GM19463 (cell line): ENCODE measurements at regions not wholly inside any gene's neighbourhood (a gene's known extent, or its start where the extent isn't known, plus 50 kb on each side); places are given as distances from the start of the nearest gene placed in this dataset.

ENCODE experiments used
- ATAC-seq: cut with Tn5 transposase; IDR thresholded peaks from one replicate; pipeline ENCODE4 v1.9.1; 2021; ENCODE audit warnings: mild to moderate bottlenecking, moderate library complexity; ENCODE audit not compliant: unreplicated experiment

DNA sequence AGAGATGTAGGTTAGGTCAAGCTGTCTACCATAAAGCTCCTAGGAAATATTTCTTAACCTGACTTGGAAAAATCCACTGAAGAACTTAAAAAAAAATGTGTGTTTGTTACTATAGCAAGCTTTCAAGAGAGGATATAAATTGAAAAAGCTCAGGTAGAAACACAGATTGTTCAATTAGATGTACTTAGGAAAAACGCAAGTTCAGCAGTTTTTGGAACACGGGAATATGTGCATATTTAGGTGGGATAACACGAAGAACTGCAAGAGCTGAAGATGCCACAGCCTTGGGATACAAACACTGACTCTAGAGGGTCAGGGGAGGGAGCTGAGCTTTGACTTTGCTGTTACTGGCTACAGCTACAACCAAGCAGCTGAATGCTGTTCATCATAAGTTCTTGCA lies 77.8 kb upstream of the FSHB start:
- no peak for ATAC-seq

- ATAC-seq: no peak
Measured at GRCh38 chr11:30155428-30155827, 75.4 kb upstream of the FSHB start.

- no peak for ATAC-seq
Measured at GRCh38 chr11:30159546-30159945, 71.3 kb upstream of the FSHB start.

GRCh38 chr11:30165652-30166051 lies 65.2 kb upstream of the FSHB start:
- ATAC-seq: no peak

DNA sequence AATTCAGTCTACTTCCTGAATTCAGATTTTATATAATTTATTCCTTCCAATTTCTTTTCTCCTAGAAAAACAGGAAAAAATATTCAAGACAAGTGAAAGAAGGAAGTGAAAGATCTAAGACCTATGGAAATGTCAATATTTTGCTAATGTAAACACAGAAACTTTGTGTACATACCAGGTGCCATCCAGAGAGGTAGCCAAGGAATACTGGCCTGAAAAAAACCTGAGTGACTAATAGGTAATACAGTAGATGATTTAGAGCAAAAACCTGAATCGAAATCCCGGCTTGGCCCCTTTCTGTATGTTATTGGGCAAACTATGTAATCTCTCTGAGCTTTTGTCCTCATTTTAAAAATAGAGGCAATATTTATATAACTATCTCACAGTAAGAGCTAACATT lies 59.2 kb upstream of the FSHB start:
- no peak for ATAC-seq

GRCh38 chr11:30172158-30172557 lies 58.7 kb upstream of the FSHB start:
- no peak for ATAC-seq

DNA sequence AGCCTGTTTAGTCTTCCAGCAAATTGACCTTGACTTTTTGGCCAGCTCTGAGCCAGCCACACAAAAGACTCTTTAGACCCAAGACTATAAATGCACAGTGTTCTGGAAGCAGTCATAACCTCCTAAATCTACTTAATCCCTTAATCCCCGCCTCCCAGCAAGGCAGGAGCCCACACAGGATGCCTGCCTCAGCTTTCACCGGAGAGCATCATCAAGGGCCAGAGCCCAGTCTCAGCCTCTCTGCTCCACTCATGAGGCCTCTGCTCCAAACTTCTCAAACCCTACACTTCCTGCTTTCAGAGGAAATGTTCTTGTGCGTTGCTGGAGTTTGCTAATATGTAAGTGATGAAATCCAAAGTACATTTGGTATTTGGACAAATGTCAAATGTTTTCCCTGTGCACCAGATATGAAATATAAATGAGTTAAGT lies 57.9 kb upstream of the FSHB start:
- ATAC-seq: no peak

DNA sequence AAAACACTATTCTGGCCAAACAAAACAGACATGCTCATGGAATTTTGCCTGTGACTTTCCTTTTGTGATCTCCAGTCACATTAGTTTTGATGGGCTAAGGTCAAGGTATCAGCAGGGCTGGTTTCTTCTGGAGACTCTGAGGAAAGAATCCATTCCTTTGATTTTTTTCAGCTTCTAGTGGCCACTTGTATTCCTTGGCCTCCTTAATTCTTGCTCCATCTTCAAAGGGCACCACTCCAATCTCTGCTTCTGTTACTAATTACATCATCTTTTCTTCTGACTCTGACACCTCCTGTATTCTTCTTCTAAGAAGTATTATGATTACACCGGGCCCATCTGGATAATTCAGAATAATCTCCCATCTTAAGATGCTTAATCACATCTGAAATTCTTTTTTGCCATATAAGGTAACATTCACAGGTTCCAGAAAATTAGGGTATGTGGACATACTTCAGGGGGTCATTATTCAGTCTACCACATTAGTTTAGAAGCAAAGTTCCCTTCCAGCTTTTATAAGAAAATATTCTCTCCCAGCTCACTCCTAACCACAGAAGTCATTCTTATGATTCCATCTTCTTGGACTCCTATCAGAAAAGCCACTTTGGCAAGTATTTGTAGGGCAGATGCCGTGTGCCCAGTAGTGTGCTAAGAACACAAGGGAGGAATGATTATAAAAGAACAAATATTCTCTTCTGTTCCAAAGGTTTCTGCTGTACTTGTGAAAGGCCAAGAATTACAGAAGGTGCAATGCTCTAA lies 56.4 kb upstream of the FSHB start:
- ATAC-seq: no peak
